LNCAP (cell line): ENCODE measurements at regions not wholly inside any gene's neighbourhood (a gene's known extent, or its start where the extent isn't known, plus 50 kb on each side); places are given as distances from the start of the nearest gene placed in this dataset.

Experiments used
- CTCF ChIP-seq: fragments of 450-650 bp; IDR thresholded peaks from 2 replicates; pipeline ENCODE4 v1.5.1; 2017; ENCODE audit warnings: mild to moderate bottlenecking

GRCh38 chr1:168794057-168794456 is 65.1 kb upstream of the DPT start:
- no peak for TF ChIP-seq CTCF

- no peak for TF ChIP-seq CTCF
These were observed 66.7 kb upstream of the DPT start for GRCh38 chr1:168795681-168796080.

- TF ChIP-seq CTCF: no peak
These were observed 71.1 kb upstream of the DPT start for GRCh38 chr1:168799927-168800605.

GRCh38 chr1:168801032-168801745 is 72.2 kb upstream of the DPT start:
- no peak for TF ChIP-seq CTCF

GRCh38 chr1:168803806-168804510 is 75.0 kb upstream of the DPT start:
- no peak for TF ChIP-seq CTCF

GRCh38 chr1:168806952-168807351 is 77.9 kb upstream of the DPT start:
- TF ChIP-seq CTCF: no peak

- TF ChIP-seq CTCF: no peak
These were observed 82.2 kb upstream of the DPT start for GRCh38 chr1:168811176-168811575.
